Thyroid gland (tissue), 4 donors: ENCODE measurements at regions not wholly inside any gene's neighbourhood (a gene's known extent, or its start where the extent isn't known, plus 50 kb on each side); places are given as distances from the start of the nearest gene placed in this dataset.

Experiments used
- POLR2A ChIP-seq, 2 donors: fragments of 450-650 bp; IDR thresholded peaks; one replicate each; pipeline ENCODE4 v1.6.1; 2017; ENCODE audit warnings: antibody characterized with exemption in 2 of 2, mild to moderate bottlenecking in 2 of 2, moderate library complexity in 1 of 2
- TF ChIP-seq, protein P1 (sequence below), 6 experiments: fragments of 200-600 bp in 3 of 6; fragments of 450-650 bp in 3 of 6; sonication (generic) in 3 of 6; IDR thresholded peaks; one replicate each; pipeline ENCODE4 v1.5.1; 2016 to 2019; ENCODE audit warnings: antibody characterized with exemption in 6 of 6, mild to moderate bottlenecking in 2 of 6, inconsistent platforms in 1 of 6, moderate library complexity in 1 of 6

DNA sequence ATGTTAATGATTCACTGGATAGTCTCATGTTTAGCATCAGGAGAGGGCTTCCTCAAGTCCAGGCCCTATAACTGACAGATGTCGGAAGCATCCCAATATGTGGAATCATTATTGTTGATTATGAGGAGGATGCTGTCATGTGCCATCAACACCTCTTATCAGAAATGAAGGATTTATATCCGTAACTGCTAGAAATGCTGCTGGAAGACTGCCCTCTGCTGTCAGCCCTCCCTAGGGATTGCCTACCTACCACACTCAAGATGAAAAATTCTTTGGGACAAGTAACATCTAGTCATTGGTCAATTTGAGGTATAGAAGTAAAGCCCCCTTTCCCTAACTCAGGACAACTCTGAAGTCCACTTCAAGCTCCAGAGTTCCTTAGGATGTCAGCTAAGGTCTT, 1166.5 kb upstream of the NXPH2 start:
- TF ChIP-seq, protein P1, sequence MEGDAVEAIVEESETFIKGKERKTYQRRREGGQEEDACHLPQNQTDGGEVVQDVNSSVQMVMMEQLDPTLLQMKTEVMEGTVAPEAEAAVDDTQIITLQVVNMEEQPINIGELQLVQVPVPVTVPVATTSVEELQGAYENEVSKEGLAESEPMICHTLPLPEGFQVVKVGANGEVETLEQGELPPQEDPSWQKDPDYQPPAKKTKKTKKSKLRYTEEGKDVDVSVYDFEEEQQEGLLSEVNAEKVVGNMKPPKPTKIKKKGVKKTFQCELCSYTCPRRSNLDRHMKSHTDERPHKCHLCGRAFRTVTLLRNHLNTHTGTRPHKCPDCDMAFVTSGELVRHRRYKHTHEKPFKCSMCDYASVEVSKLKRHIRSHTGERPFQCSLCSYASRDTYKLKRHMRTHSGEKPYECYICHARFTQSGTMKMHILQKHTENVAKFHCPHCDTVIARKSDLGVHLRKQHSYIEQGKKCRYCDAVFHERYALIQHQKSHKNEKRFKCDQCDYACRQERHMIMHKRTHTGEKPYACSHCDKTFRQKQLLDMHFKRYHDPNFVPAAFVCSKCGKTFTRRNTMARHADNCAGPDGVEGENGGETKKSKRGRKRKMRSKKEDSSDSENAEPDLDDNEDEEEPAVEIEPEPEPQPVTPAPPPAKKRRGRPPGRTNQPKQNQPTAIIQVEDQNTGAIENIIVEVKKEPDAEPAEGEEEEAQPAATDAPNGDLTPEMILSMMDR (IDR thresholded peaks at IDR 0.05): no peak
- no peak for TF ChIP-seq POLR2A (IDR thresholded peaks at IDR 0.05)
